Panc1 (cell line): ENCODE measurements at regions not wholly inside any gene's neighbourhood (a gene's known extent, or its start where the extent isn't known, plus 50 kb on each side); places are given as distances from the start of the nearest gene placed in this dataset.

Experiments
- CTCF ChIP-seq: fragments of 450-650 bp; IDR thresholded peaks from 2 replicates; pipeline ENCODE4 v1.5.1; 2017; ENCODE audit warnings: mild to moderate bottlenecking
- POLR2AphosphoS5 ChIP-seq: IDR thresholded peaks from 2 replicates; pipeline ENCODE4 v1.6.1; 2012; ENCODE audit warnings: mild to moderate bottlenecking, low read depth, low read length, moderate library complexity
- REST ChIP-seq, 2 experiments: IDR thresholded peaks; 2 replicates each; pipeline ENCODE4 v1.6.1; 2011 to 2012; ENCODE audit warnings: low read depth in 2 of 2, control low read depth in 1 of 2, low read length in 1 of 2, mild to moderate bottlenecking in 1 of 2, moderate library complexity in 1 of 2; ENCODE audit not compliant: insufficient read depth in 1 of 2
- SIN3A ChIP-seq: IDR thresholded peaks from 2 replicates; pipeline ENCODE4 v1.6.1; 2012; ENCODE audit warnings: low read depth, mild to moderate bottlenecking, low read length, moderate library complexity, borderline replicate concordance; ENCODE audit not compliant: insufficient read depth
- TCF7L2 ChIP-seq: IDR thresholded peaks from 2 replicates; pipeline ENCODE4 v1.6.1; 2011; ENCODE audit warnings: mild to moderate bottlenecking, low read depth, low read length, inconsistent platforms

DNA sequence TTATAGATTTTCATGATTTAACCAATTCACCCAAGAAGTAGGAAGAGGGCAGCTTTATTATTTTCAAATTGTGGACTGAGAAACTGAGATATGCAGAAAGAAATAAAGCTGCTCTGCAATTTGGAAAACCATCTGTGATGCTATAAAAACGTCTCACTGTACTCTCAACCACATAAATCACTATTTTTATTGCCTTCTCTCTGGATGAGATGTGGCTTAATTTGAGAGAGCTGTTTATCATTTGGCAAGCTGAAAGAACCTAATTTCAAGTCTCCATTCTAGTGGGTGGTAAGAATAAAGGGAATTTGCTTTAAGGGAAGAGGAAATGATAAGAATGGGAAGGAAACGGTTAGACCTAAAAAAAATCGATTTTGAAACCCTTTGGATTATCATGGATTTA, 49.9 kb upstream of the CYP1B1 start:
- TF ChIP-seq CTCF (no peak), POLR2AphosphoS5 (no peak), REST (IDR thresholded peaks at IDR 0.05; ENCODE audit: insufficient read depth in 1 of 2, low read depth in 2 of 2, low read length in 1 of 2) (no peak), SIN3A (no peak), TCF7L2 (no peak)
